ENCODE measurements at regions not wholly inside any gene's neighbourhood (a gene's known extent, or its start where the extent isn't known, plus 50 kb on each side); places are given as distances from the start of the nearest gene placed in this dataset.

DNA sequence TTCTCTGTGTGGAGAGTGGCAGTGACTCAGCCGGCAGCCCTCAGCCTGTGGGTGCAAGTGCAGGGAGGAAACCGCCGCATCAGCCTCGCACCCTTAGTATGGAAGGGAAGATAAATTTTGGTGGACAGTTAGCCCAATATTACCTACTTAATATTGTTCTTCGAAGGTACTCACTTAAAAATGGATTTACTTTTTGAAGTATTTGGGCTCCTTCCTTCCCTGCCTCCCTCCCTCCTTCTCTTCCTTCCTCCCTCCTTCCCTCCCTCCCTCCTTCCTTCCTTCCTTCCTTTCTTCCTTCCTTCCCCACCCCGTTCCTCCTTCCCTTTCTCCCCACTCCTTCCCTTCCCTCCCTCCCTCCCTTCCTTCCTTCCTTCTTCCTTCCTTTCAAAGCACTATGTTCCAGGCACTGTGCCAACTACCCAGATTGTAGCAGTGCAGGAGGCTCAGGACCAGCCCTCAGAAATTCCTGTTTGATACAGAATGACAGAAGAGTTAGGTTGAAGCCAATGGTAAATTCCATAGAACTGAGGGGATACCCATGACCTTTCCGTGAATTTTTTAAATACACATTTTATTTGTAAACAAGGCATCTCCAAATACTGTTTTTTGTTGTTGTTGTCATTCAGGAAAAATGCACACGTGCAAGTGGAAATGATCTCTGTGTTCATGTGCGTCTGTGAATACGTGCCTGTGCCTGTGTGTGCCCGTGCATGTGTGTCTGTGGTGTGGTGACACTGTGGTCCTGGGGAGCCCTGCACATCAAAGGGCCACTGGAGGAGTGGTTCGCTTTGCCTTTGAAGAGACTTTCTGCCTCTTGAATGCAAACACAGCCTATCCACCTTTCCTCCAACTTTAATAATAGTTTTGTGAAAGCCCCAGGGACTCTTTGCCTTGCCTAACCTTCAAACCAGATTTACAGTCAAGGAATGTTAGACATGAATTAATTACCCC is 141.7 kb downstream of the EDN3 start:
- no peak for TF ChIP-seq ZNF274 (IDR thresholded peaks at IDR 0.05; ENCODE audit: low read depth, low read length)
- TF ChIP-seq SUZ12 (IDR thresholded peaks at IDR 0.05; ENCODE audit: extremely low read depth, insufficient read depth, insufficient read length): no peak
- TF ChIP-seq YY1 (IDR thresholded peaks at IDR 0.05; ENCODE audit: insufficient read depth, insufficient read length): no peak
- H3K9ac ChIP-seq (ENCODE audit: insufficient read length, low read depth): no peak overlapping the region
- H3K4me3 ChIP-seq (ENCODE audit: insufficient read length, low read depth): no peak overlapping the region
- peaks cover 10% of the 10 kb centered on the region for H3K4me1 ChIP-seq (ENCODE audit: insufficient read depth, insufficient read length)
- no peaks in the 10 kb centered on the region for H3K36me3 ChIP-seq (ENCODE audit: insufficient read depth, insufficient read length, low read length)
- H3K9me3 ChIP-seq (ENCODE audit: insufficient read depth, low read length): no peaks in the 10 kb centered on the region
- no peak for DNase-seq (ENCODE audit: low read depth, low spot score)
- peaks cover 2% of the 10 kb centered on the region for H3K27me3 ChIP-seq (ENCODE audit: insufficient read depth, insufficient read length)

DNA sequence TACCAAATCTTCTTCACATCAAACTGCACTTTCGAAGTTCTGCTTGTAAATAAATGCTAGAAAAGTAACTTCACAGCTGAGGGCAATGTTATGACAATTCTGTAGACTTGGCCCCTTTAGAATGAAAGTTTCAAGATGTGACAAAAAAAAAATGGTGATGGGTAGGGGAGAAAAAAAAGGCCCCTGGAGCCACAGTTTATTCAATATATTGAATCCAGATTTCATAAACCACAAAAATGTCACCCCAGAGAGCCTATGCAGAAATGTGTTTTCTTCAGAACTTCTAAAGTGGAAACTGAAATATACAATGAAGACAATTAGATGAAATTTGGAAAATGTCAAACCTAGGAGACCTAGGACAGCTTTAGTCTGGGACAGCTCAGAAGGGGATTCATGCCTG is 143.1 kb downstream of the EDN3 start:
- no peak overlapping the region for H3K4me3 ChIP-seq (ENCODE audit: insufficient read length, low read depth)
- no peak overlapping the region for H3K9ac ChIP-seq (ENCODE audit: insufficient read length, low read depth)
- peaks cover 7% of the 10 kb centered on the region for H3K4me1 ChIP-seq (ENCODE audit: insufficient read depth, insufficient read length)
- TF ChIP-seq YY1 (IDR thresholded peaks at IDR 0.05; ENCODE audit: insufficient read depth, insufficient read length): no peak
- no peak for TF ChIP-seq ZNF274 (IDR thresholded peaks at IDR 0.05; ENCODE audit: low read depth, low read length)
- no peak for TF ChIP-seq SUZ12 (IDR thresholded peaks at IDR 0.05; ENCODE audit: extremely low read depth, insufficient read depth, insufficient read length)
- H3K36me3 ChIP-seq (ENCODE audit: insufficient read depth, insufficient read length, low read length): no peaks in the 10 kb centered on the region
- no peak for DNase-seq (ENCODE audit: low read depth, low spot score)
- H3K27me3 ChIP-seq (ENCODE audit: insufficient read depth, insufficient read length): peaks cover 2% of the 10 kb centered on the region
- H3K9me3 ChIP-seq (ENCODE audit: insufficient read depth, low read length): no peaks in the 10 kb centered on the region

DNA sequence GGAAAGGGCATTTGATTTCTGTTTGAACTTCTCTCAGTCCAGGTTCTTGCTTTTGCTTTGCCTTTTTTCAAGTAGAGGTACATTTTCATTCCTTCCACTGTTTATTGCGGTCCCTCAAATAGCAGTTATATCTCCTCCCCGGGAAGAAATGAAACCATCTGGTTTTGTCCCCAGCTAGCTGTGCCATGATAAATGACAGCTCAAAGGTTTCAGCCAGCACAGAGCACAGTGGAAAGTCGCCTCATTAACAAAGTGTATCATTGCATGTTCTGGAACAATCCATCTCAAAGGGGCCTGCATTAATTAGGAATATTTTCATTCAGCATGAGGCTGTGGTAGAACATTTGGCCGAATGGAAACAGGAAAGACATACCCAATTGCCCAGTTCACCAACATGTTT is 146.0 kb downstream of the EDN3 start:
- Histone ChIP-seq H3K4me1 (ENCODE audit: insufficient read depth, insufficient read length) (peaks cover 3% of the 10 kb centered on the region), H3K4me3 (ENCODE audit: insufficient read length, low read depth) (no peak overlapping the region), H3K27me3 (ENCODE audit: insufficient read depth, insufficient read length) (peaks cover under 1% of the 10 kb centered on the region), H3K9ac (ENCODE audit: insufficient read length, low read depth) (no peak overlapping the region), H3K36me3 (ENCODE audit: insufficient read depth, insufficient read length, low read length) (no peaks in the 10 kb centered on the region), H3K9me3 (ENCODE audit: insufficient read depth, low read length) (no peaks in the 10 kb centered on the region)
- no peak for DNase-seq (ENCODE audit: low read depth, low spot score)
- no peak for TF ChIP-seq SUZ12 (IDR thresholded peaks at IDR 0.05; ENCODE audit: extremely low read depth, insufficient read depth, insufficient read length)
- TF ChIP-seq ZNF274 (IDR thresholded peaks at IDR 0.05; ENCODE audit: low read depth, low read length): no peak
- no peak for TF ChIP-seq YY1 (IDR thresholded peaks at IDR 0.05; ENCODE audit: insufficient read depth, insufficient read length)

GRCh38 chr20:59448196-59448595 is 147.8 kb downstream of the EDN3 start:
- Histone ChIP-seq H3K27me3 (ENCODE audit: insufficient read depth, insufficient read length) (no peaks in the 10 kb centered on the region), H3K4me3 (ENCODE audit: insufficient read length, low read depth) (no peak overlapping the region), H3K36me3 (ENCODE audit: insufficient read depth, insufficient read length, low read length) (no peaks in the 10 kb centered on the region), H3K9me3 (ENCODE audit: insufficient read depth, low read length) (no peaks in the 10 kb centered on the region), H3K9ac (ENCODE audit: insufficient read length, low read depth) (no peak overlapping the region), H3K4me1 (ENCODE audit: insufficient read depth, insufficient read length) (peaks cover 2% of the 10 kb centered on the region)
- no peak for DNase-seq (ENCODE audit: low read depth, low spot score)
- no peak for TF ChIP-seq ZNF274 (IDR thresholded peaks at IDR 0.05; ENCODE audit: low read depth, low read length)
- no peak for TF ChIP-seq YY1 (IDR thresholded peaks at IDR 0.05; ENCODE audit: insufficient read depth, insufficient read length)
- TF ChIP-seq SUZ12 (IDR thresholded peaks at IDR 0.05; ENCODE audit: extremely low read depth, insufficient read depth, insufficient read length): no peak

DNA sequence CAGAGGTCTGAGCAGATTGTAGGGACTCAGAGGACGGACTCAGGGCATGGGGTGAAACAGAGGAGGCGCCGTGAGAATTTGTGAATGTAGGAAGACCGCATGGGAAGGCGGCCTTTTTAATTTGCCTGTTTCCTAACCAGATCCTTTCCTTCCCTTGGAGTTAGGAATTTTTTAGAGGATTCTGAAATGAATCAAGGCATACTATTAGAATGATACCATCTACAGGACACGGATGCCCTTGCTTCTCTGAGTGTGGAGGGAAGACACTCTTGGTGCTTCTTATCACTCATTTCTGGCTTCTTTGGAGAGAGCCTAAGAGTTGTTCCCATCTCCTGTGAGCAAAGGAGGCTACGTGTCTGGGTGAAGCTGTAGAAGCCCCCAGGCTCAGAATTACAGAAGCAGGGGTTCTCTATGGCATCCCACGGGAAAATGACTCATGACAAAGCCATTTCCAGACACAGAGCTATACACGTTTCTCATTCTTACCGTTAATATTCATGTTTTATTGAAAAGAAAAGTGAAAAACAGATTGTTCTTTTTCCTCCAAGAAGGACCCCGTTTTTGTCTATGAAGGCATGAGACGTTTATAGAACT is 148.5 kb downstream of the EDN3 start:
- Histone ChIP-seq H3K4me3 (ENCODE audit: insufficient read length, low read depth) (no peak overlapping the region), H3K4me1 (ENCODE audit: insufficient read depth, insufficient read length) (peaks cover 2% of the 10 kb centered on the region), H3K27me3 (ENCODE audit: insufficient read depth, insufficient read length) (no peaks in the 10 kb centered on the region), H3K36me3 (ENCODE audit: insufficient read depth, insufficient read length, low read length) (no peaks in the 10 kb centered on the region), H3K9me3 (ENCODE audit: insufficient read depth, low read length) (no peaks in the 10 kb centered on the region), H3K9ac (ENCODE audit: insufficient read length, low read depth) (no peak overlapping the region)
- no peak for DNase-seq (ENCODE audit: low read depth, low spot score)
- no peak for TF ChIP-seq SUZ12 (IDR thresholded peaks at IDR 0.05; ENCODE audit: extremely low read depth, insufficient read depth, insufficient read length)
- no peak for TF ChIP-seq ZNF274 (IDR thresholded peaks at IDR 0.05; ENCODE audit: low read depth, low read length)
- no peak for TF ChIP-seq YY1 (IDR thresholded peaks at IDR 0.05; ENCODE audit: insufficient read depth, insufficient read length)

- H3K4me3 ChIP-seq (ENCODE audit: insufficient read length, low read depth): no peak overlapping the region
- no peak overlapping the region for H3K9ac ChIP-seq (ENCODE audit: insufficient read length, low read depth)
- H3K9me3 ChIP-seq (ENCODE audit: insufficient read depth, low read length): no peaks in the 10 kb centered on the region
- TF ChIP-seq YY1 (IDR thresholded peaks at IDR 0.05; ENCODE audit: insufficient read depth, insufficient read length) (no peak), SUZ12 (IDR thresholded peaks at IDR 0.05; ENCODE audit: extremely low read depth, insufficient read depth, insufficient read length) (no peak), ZNF274 (IDR thresholded peaks at IDR 0.05; ENCODE audit: low read depth, low read length) (no peak)
- peaks cover 5% of the 10 kb centered on the region for H3K4me1 ChIP-seq (ENCODE audit: insufficient read depth, insufficient read length)
- H3K36me3 ChIP-seq (ENCODE audit: insufficient read depth, insufficient read length, low read length): no peaks in the 10 kb centered on the region
- DNase-seq (ENCODE audit: low read depth, low spot score): no peak
- no peaks in the 10 kb centered on the region for H3K27me3 ChIP-seq (ENCODE audit: insufficient read depth, insufficient read length)
These were observed 150.7 kb downstream of the EDN3 start for GRCh38 chr20:59451066-59451630.

GRCh38 chr20:59451641-59452040 is 151.2 kb downstream of the EDN3 start:
- Histone ChIP-seq H3K27me3 (ENCODE audit: insufficient read depth, insufficient read length) (no peaks in the 10 kb centered on the region), H3K4me3 (ENCODE audit: insufficient read length, low read depth) (no peak overlapping the region), H3K36me3 (ENCODE audit: insufficient read depth, insufficient read length, low read length) (no peaks in the 10 kb centered on the region), H3K9ac (ENCODE audit: insufficient read length, low read depth) (no peak overlapping the region), H3K9me3 (ENCODE audit: insufficient read depth, low read length) (no peaks in the 10 kb centered on the region), H3K4me1 (ENCODE audit: insufficient read depth, insufficient read length) (peaks cover 8% of the 10 kb centered on the region)
- TF ChIP-seq SUZ12 (IDR thresholded peaks at IDR 0.05; ENCODE audit: extremely low read depth, insufficient read depth, insufficient read length) (no peak), ZNF274 (IDR thresholded peaks at IDR 0.05; ENCODE audit: low read depth, low read length) (no peak), YY1 (IDR thresholded peaks at IDR 0.05; ENCODE audit: insufficient read depth, insufficient read length) (no peak)
- DNase-seq (ENCODE audit: low read depth, low spot score): no peak
